Bronchial epithelial cell (primary cell): ENCODE measurements at regions not wholly inside any gene's neighbourhood (a gene's known extent, or its start where the extent isn't known, plus 50 kb on each side); places are given as distances from the start of the nearest gene placed in this dataset.

ENCODE experiments used
- DNase-seq: peaks from one replicate; pipeline ENCODE4 v3.0.0-alpha.2; 2010; ENCODE audit warnings: low read depth
- FAIRE-seq: peaks from 2 replicates; lab custom pipeline; 2011; peaks lifted over from hg19 to GRCh38; lab: Jason Lieb, UNC
- H3K27me3 ChIP-seq: 2 replicates; pipeline ENCODE4 v1.5.1; 2011; ENCODE audit warnings: low read length; ENCODE audit not compliant: control insufficient read depth, insufficient read depth
- H3K36me3 ChIP-seq: 2 replicates; pipeline ENCODE4 v1.5.1; 2011; ENCODE audit warnings: low read length; ENCODE audit not compliant: control insufficient read depth, insufficient read depth
- H3K4me3 ChIP-seq: 2 replicates; pipeline ENCODE4 v1.5.1; 2011; ENCODE audit warnings: mild to moderate bottlenecking, low read depth, low read length, control low read depth
- CTCF ChIP-seq: IDR thresholded peaks from 2 replicates; pipeline ENCODE4 v1.5.1; 2011; ENCODE audit warnings: mild to moderate bottlenecking, moderate library complexity, low read length, control low read depth, inconsistent platforms; ENCODE audit not compliant: insufficient read depth, severe bottlenecking

GRCh38 chr4:30536231-30536630 is 183.9 kb upstream of the PCDH7 start:
- Histone ChIP-seq H3K36me3 (no peaks in the 10 kb centered on the region), H3K27me3 (no peaks in the 10 kb centered on the region), H3K4me3 (no peak overlapping the region)
- no peak for TF ChIP-seq CTCF
- no peak for FAIRE-seq
- DNase-seq, result no peak

DNA sequence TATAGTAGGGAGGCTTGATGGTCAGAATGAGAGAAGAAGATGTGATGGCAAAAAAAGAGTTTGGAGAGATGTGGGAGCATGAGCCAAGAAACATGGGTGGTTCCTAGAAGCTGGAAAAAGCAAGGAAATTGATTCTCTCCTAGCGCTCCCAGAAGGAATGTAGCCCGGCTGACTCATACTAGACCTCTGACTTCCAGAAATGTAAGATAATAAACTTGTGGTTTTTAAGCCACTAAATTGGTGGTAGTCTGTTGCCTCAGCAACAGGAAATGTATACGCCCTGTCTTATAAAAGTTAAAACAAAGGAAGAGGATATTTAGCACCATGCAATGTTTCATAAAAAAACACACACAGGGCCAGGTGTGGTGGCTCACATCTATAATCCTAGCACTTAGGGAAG is 182.7 kb upstream of the PCDH7 start:
- peak; percentile 84 for DNase-seq
- no peaks in the 10 kb centered on the region for H3K36me3 ChIP-seq
- H3K27me3 ChIP-seq, result no peaks in the 10 kb centered on the region
- no peak for FAIRE-seq
- no peak overlapping the region for H3K4me3 ChIP-seq
- TF ChIP-seq CTCF, result no peak

- DNase-seq (no peak), FAIRE-seq (no peak)
- no peak overlapping the region for H3K4me3 ChIP-seq
- no peaks in the 10 kb centered on the region for H3K27me3 ChIP-seq
- no peaks in the 10 kb centered on the region for H3K36me3 ChIP-seq
- TF ChIP-seq CTCF, result no peak
Measured at GRCh38 chr4:30538794-30539193, 181.4 kb upstream of the PCDH7 start.

GRCh38 chr4:30543057-30543456 is 177.1 kb upstream of the PCDH7 start:
- FAIRE-seq (no peak), DNase-seq (no peak)
- TF ChIP-seq CTCF, result no peak
- no peaks in the 10 kb centered on the region for H3K36me3 ChIP-seq
- no peak overlapping the region for H3K4me3 ChIP-seq
- H3K27me3 ChIP-seq, result no peaks in the 10 kb centered on the region

DNA sequence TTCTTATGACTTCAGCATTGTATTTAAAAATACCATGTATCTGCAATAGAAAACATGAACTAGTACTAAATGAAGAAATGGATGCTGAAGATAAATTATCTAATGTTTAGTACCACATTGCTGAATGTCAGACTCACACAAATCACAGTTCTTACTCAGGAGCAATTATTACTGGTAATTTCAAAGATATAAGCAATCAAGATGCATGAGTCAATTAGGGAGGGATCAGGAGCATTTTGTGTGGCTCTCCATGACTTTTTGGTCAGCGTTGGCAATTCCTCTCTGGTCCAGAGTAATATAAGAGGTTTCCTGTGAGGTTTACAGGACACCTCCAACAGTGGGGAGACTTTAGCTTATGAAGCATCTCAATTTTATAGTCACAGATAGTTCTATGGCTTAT is 167.0 kb upstream of the PCDH7 start:
- Histone ChIP-seq H3K27me3 (no peaks in the 10 kb centered on the region), H3K36me3 (no peaks in the 10 kb centered on the region), H3K4me3 (no peak overlapping the region)
- no peak for TF ChIP-seq CTCF
- DNase-seq (no peak), FAIRE-seq (no peak)

- TF ChIP-seq CTCF, result no peak
- FAIRE-seq (no peak), DNase-seq (no peak)
- Histone ChIP-seq H3K27me3 (no peaks in the 10 kb centered on the region), H3K36me3 (no peaks in the 10 kb centered on the region), H3K4me3 (no peak overlapping the region)
Measured at GRCh38 chr4:30553706-30554105, 166.5 kb upstream of the PCDH7 start.
